Calu3 (cell line): ENCODE measurements at regions not wholly inside any gene's neighbourhood (a gene's known extent, or its start where the extent isn't known, plus 50 kb on each side); places are given as distances from the start of the nearest gene placed in this dataset.

Source experiments
- BruUV-seq: library from RNA; stranded (reverse); fragments of 400-500 nt; replicated peaks from 2 replicates; lab custom pipeline; 2021; lab: Mats Ljungman, UMichigan
- CTCF ChIA-PET: fragments of 300-600 bp; sonication (Branson Sonifier 250); formaldehyde crosslinking; loops from one replicate; lab custom pipeline; 2022; ENCODE audit warnings: antibody characterized with exemption; lab: Charles Lee
- DNase-seq: peaks from one replicate; pipeline ENCODE4 v3.0.0; 2022
- H3K27ac Mint-ChIP-seq: one replicate; pipeline ENCODE4 v1.8.0; 2022; ENCODE audit warnings: mixed read lengths; ENCODE audit not compliant: unreplicated experiment
- H3K27me3 Mint-ChIP-seq: one replicate; pipeline ENCODE4 v1.8.0; 2022; ENCODE audit warnings: mixed read lengths; ENCODE audit not compliant: unreplicated experiment
- H3K36me3 Mint-ChIP-seq: one replicate; pipeline ENCODE4 v1.8.0; 2022; ENCODE audit warnings: mild to moderate bottlenecking, moderate library complexity, mixed read lengths; ENCODE audit not compliant: insufficient read depth, unreplicated experiment
- H3K4me1 Mint-ChIP-seq: one replicate; pipeline ENCODE4 v1.8.0; 2022; ENCODE audit warnings: mild to moderate bottlenecking, low read depth, mixed read lengths; ENCODE audit not compliant: unreplicated experiment
- H3K4me3 Mint-ChIP-seq: one replicate; pipeline ENCODE4 v1.8.0; 2022; ENCODE audit warnings: mild to moderate bottlenecking, low read depth, moderate library complexity, mixed read lengths; ENCODE audit not compliant: unreplicated experiment
- H3K9me3 Mint-ChIP-seq: one replicate; pipeline ENCODE4 v1.8.0; 2022; ENCODE audit warnings: low read depth, mixed read lengths; ENCODE audit not compliant: unreplicated experiment
- CTCF ChIP-seq: fragments of 200-600 bp; IDR thresholded peaks from one replicate; pipeline ENCODE4 v1.8.0; 2022; ENCODE audit warnings: antibody characterized with exemption; ENCODE audit not compliant: unreplicated experiment
- intact Hi-C: fragments of 100-400 bp; cut with micrococcal nuclease; formaldehyde crosslinking; loops from one replicate; pipeline ENCODE4 v1.10.0; 2022; ENCODE audit not compliant: unreplicated experiment

GRCh38 chr13:34249546-34250039, 431.6 kb downstream of the RFC3 start:
- CTCF ChIA-PET = no interaction called here
- intact Hi-C loops = no loop called here

GRCh38 chr13:34250151-34250670, 432.3 kb downstream of the RFC3 start:
- no peak for TF ChIP-seq CTCF
- no peak overlapping the region for H3K4me3 Mint-ChIP-seq
- CTCF ChIA-PET = no interaction called here
- peaks cover 3% of the 10 kb centered on the region for H3K9me3 Mint-ChIP-seq
- H3K36me3 Mint-ChIP-seq = no peaks in the 10 kb centered on the region
- no peaks in the 10 kb centered on the region for H3K27me3 Mint-ChIP-seq
- H3K27ac Mint-ChIP-seq = no peak overlapping the region
- intact Hi-C loops = no loop called here
- peaks cover 19% of the 10 kb centered on the region for H3K4me1 Mint-ChIP-seq
- DNase-seq = no peak
- BruUV-seq = no TSS peak

More at GRCh38 chr13:34249546-34250039, 431.6 kb downstream of the RFC3 start:
- Mint-ChIP-seq H3K36me3 (no peaks in the 10 kb centered on the region), H3K27me3 (no peaks in the 10 kb centered on the region), H3K9me3 (peaks cover 2% of the 10 kb centered on the region), H3K4me3 (no peak overlapping the region), H3K27ac (no peak overlapping the region), H3K4me1 (peaks cover 19% of the 10 kb centered on the region)
- no peak for DNase-seq
- no peak for TF ChIP-seq CTCF
- no TSS peak for BruUV-seq

GRCh38 chr13:34254366-34254765, 436.4 kb downstream of the RFC3 start:
- Mint-ChIP-seq H3K9me3 (peaks cover 7% of the 10 kb centered on the region), H3K27me3 (no peaks in the 10 kb centered on the region), H3K36me3 (no peaks in the 10 kb centered on the region), H3K4me1 (peaks cover 7% of the 10 kb centered on the region), H3K4me3 (no peak overlapping the region), H3K27ac (no peak overlapping the region)
- no TSS peak for BruUV-seq
- CTCF ChIA-PET = no interaction called here
- intact Hi-C loops = no loop called here
- no peak for DNase-seq
- TF ChIP-seq CTCF = no peak

GRCh38 chr13:34255711-34256110, 437.8 kb downstream of the RFC3 start:
- intact Hi-C loops = no loop called here
- peaks cover 11% of the 10 kb centered on the region for H3K9me3 Mint-ChIP-seq
- H3K4me1 Mint-ChIP-seq = peaks cover 7% of the 10 kb centered on the region
- CTCF ChIA-PET = no interaction called here
- no peak overlapping the region for H3K27ac Mint-ChIP-seq
- DNase-seq = no peak
- BruUV-seq = no TSS peak
- TF ChIP-seq CTCF = no peak
- no peaks in the 10 kb centered on the region for H3K36me3 Mint-ChIP-seq
- no peak overlapping the region for H3K4me3 Mint-ChIP-seq
- no peaks in the 10 kb centered on the region for H3K27me3 Mint-ChIP-seq
